ENCODE measurements at regions not wholly inside any gene's neighbourhood (a gene's known extent, or its start where the extent isn't known, plus 50 kb on each side); places are given as distances from the start of the nearest gene placed in this dataset.
"Not testable (repeated sequence)": the region's sequence is repeated elsewhere in the genome, so short reads cannot be mapped to it uniquely, and the experiment has no call there.

GRCh38 chr9:62560603-62561002, 1370.8 kb downstream of the SPATA31A7 start:
- TF ChIP-seq POLR2A (IDR thresholded peaks at IDR 0.05) = not testable (repeated sequence)
- TF ChIP-seq, protein P1, sequence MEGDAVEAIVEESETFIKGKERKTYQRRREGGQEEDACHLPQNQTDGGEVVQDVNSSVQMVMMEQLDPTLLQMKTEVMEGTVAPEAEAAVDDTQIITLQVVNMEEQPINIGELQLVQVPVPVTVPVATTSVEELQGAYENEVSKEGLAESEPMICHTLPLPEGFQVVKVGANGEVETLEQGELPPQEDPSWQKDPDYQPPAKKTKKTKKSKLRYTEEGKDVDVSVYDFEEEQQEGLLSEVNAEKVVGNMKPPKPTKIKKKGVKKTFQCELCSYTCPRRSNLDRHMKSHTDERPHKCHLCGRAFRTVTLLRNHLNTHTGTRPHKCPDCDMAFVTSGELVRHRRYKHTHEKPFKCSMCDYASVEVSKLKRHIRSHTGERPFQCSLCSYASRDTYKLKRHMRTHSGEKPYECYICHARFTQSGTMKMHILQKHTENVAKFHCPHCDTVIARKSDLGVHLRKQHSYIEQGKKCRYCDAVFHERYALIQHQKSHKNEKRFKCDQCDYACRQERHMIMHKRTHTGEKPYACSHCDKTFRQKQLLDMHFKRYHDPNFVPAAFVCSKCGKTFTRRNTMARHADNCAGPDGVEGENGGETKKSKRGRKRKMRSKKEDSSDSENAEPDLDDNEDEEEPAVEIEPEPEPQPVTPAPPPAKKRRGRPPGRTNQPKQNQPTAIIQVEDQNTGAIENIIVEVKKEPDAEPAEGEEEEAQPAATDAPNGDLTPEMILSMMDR (IDR thresholded peaks at IDR 0.05) = not testable (repeated sequence)

All from uterus (tissue), 2 donors.